NCI-H2171 treated with DMSO at 0.1 percent for 48 hours (cell line): ENCODE measurements at regions not wholly inside any gene's neighbourhood (a gene's known extent, or its start where the extent isn't known, plus 50 kb on each side); places are given as distances from the start of the nearest gene placed in this dataset.
"Not testable (repeated sequence)": the region's sequence is repeated elsewhere in the genome, so short reads cannot be mapped to it uniquely, and the experiment has no call there.

Source experiments
- DNase-seq: peaks from one replicate; lab custom pipeline; 2025; lab: John Stamatoyannopoulos, UW

DNA sequence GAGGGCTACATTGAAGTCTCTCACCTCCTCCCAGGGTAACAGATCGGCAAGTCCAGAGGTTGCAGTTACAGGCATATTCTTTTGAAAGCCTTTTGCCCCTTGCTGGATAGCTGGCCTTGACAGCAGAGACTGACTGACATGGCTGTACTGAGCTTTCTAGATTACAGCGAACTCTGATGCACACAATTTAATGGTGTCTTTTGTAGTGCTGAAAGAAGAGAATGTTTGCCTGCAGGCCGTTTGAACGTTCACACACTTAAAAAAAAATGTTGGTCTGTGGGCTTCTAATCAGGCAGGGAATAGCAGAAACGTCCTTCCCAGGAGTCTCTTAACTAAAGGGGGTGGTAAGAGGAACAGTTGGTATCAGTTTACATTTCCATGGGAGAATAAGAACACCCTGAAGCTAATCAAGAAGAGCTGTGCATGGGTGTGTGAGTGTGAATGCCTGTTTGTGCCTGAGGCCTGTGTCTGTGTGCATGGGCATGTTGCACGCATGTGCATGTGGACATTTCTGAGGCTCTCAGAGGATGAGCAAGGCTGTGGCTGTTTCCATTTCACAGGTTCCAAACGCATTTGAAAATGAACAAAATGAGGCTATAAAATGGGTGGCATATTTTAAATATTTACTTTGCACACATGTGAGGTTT, 213.9 kb upstream of the SSTR4 start:
- no peak for DNase-seq

GRCh38 chr20:22821796-22822195, 213.3 kb upstream of the SSTR4 start:
- no peak for DNase-seq

DNA sequence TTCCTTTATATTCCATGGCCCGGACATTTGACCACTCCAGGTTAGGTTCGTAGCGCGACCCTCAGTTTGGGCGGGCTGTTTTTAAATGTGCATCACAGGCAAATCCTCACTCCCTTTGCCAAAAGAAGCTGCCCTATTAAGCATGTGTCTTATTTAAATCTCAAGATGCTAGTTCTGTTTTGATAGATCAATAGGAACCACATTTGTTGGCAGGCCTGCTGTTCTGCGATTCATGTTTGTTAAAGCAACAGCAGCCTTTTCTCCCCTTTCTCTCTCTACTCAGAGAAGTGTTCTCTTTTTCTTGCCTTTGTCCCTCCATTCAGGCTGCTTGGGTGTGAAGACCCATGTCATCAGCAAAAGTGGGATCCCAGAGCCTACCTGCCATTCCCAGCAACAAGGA, 212.0 kb upstream of the SSTR4 start:
- no peak for DNase-seq

DNA sequence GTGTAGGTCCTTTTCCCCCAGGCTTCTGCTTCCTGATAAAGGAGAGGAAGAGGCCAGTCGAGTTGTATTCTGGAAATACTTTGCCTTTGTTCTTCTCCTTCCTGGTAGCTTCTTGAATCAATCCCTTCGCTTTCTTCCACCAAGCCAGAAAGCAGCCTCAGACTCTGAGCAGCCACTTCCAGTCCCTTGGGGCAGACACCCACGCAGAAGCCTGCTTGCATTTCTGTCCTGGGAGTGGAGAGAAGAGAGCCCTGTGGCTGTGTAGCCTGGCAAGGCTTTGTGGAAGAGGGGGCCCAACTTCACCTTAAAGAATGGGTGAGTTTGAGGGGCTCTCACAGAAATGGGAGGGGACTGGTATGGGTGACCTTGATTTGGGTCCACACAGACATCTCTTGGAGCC, 211.0 kb upstream of the SSTR4 start:
- no peak for DNase-seq

DNA sequence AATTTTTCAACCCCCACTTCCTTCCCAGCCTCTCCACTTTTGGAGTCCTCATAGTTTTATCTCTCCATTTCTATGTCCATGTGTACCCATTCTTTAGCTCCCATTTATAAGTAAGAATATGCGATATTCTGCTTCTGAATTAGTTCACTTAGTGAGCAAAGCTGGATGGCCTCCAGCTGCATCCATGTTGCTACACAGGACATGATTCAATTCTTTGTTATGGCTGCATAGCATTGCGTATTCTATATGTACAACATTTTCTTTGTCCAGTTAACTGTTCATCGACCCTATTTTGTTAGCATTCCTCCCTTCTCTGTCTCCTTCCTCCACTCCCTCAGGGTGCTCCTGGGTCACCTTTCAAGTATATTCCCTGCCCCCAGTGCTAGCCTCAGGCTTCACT, 210.0 kb upstream of the SSTR4 start:
- DNase-seq: no peak

- DNase-seq: no peak
These were observed 209.6 kb upstream of the SSTR4 start for GRCh38 chr20:22825546-22825945.

GRCh38 chr20:22826306-22827230, 208.5 kb upstream of the SSTR4 start:
- DNase-seq: no peak

GRCh38 chr20:22827916-22828315, 207.2 kb upstream of the SSTR4 start:
- no peak for DNase-seq

- DNase-seq: no peak
These were observed 205.8 kb upstream of the SSTR4 start for GRCh38 chr20:22829356-22829755.

DNA sequence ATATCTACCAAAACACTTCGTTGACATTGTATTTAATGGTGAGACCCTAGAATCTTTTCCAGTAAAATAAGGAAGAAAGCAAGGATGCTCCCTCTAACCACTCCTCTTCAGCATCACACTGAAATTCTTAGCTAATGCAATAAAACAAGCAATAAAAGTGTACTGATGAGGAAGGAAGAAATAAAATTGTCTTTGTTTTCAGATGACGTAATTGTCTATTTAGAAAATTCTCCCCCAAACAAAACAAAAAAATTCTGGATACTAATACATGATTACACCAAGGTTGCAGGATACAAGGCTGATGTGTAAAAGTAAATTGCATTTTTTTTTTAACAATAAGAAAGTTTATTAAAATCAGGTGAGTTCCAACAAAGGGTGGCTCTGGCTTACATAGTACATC, 205.0 kb upstream of the SSTR4 start:
- DNase-seq: no peak

GRCh38 chr20:22830715-22831114, 204.4 kb upstream of the SSTR4 start:
- DNase-seq: not testable (repeated sequence)

- DNase-seq: no peak
These were observed 201.3 kb upstream of the SSTR4 start for GRCh38 chr20:22833851-22834250.

DNA sequence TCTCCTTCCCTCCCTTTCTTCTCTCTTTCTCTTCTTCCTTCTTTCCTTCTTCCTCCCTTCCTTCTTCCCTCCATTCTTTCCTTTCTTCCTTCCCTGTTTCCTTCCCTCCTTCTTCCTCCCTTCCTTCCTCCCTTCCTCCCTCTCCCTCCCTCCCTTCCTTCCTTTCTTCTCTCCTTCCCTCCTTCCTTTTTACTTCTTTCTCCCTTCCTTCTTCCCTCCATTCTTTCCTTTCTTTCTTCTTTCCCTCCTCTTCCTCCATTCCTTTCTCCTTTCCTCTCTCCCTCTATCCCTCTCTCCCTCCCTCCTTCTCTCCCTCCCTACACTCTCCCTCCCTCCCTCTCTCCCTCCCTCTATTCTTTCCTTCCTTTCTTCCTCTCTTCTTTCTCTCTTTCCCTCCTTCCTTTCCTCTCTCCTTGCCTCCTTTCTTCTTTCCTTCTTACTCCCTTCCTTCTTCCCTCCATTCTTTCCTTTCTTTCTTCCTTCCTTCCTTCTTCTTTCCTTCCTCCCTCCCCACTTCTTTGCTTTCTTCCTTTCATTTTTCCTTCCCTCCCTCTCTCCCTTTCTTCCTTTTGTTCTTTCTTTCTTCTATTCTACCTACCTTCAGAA, 200.4 kb upstream of the SSTR4 start:
- DNase-seq: no peak

GRCh38 chr20:22836211-22836610, 198.9 kb upstream of the SSTR4 start:
- DNase-seq: no peak

DNA sequence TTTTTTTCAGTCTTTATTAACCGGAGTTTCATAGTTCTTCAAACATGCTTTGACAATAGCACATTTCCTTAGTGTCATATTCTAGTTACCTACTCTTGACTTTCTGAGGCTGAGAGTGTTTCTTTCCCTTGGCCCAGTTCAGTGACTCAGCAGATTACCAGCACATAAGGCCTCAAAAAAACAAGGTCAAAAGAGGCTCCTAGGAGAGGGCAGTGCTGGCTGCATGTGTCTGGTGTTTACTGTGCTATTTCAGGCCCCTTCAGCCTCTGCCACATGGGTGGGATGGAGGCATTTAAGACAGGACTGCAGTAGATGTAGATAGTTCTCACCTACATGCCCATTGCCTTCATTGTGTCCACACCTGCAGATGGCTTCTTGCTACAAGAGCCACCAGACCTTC, 198.2 kb upstream of the SSTR4 start:
- DNase-seq: no peak

- DNase-seq: no peak
These were observed 197.1 kb upstream of the SSTR4 start for GRCh38 chr20:22838001-22838400.

- no peak for DNase-seq
These were observed 193.3 kb upstream of the SSTR4 start for GRCh38 chr20:22841846-22842245.

DNA sequence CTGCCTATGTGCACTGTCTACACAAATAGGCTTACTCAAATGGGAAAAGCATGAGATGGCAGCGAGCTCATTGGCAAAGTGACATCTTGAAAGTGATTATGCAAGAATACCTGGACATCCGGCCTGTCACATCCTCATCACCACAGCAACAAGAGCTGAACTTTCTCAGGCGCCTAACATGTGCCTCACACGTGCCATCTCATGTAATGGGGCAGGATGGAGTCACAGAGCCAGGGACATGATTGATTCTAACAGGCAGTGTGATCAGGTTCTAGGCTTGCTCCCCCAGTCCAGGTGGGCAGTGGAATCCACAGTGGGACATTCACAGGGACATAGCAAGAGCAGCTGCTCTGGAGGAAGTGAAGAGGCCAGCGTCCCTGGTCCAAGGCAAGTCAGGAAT, 192.3 kb upstream of the SSTR4 start:
- no peak for DNase-seq

DNA sequence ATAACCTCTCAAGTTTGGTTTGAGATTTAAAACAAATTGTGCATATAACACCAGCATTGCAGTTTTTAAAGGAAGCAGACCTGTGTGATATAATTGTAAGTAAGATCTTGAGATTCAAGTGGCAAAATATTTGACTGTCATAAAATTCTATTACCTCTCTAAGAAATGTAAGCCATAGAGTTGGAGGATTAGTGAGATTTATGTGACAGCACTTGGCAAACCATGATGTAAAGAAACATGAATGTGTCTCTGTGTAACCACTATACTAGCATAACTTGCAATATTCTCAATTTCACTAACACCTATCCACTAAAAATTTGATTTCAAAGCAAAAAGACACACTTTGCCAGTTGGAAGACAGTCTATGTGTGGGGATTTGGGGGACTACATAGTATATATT, 190.2 kb upstream of the SSTR4 start:
- DNase-seq: no peak

DNA sequence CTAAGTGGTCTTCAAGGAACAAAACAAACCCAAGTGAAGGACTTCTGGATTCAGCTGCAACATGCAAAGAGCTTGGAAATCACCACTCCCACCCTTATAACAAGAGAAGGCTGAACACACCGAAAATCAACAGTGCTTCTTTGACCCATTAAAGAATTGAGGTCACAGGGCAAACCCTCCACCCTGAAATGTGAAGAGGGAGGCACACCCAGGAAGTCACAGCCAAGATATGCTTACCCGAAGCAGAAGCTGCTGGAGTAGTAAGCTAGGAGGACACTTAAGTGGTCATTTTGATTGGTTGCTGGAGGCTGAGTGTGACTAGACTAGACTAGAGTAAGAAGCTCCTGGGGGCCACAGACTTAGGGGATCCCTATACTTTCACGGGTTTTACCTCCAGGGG, 188.2 kb upstream of the SSTR4 start:
- DNase-seq: no peak

- no peak for DNase-seq
These were observed 186.7 kb upstream of the SSTR4 start for GRCh38 chr20:22848364-22848763.

GRCh38 chr20:22851679-22852346, 183.3 kb upstream of the SSTR4 start:
- DNase-seq: not testable (repeated sequence)
